ENCODE measurements at regions not wholly inside any gene's neighbourhood (a gene's known extent, or its start where the extent isn't known, plus 50 kb on each side); places are given as distances from the start of the nearest gene placed in this dataset.

DNA sequence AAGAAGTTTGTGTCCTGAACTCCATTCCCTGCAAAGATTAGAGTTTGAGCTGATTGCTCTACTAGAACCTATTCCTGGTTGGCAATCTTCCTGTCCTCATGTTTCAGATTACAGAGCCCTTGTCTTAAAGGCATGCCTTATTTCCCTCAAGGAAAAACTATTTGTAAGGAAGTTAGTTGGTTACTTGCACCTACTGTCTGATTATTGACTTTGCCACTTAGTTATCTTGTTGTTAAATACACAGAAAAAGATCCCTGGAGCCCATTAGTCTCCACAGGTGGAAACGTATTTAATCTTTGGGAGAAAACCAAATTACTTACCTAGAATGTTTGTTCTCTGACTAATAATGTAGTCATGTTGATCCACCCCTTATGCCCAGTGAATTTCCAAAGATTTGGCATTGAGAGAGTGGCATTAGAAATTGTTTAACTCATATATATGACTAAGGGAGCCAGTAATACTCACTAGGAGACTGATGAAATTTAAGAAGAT lies 132.3 kb upstream of the ELL2 start (continued):
- no peak for TF ChIP-seq REST (IDR thresholded peaks at IDR 0.05; ENCODE audit: low read depth)
- no peak for TF ChIP-seq YY1 (IDR thresholded peaks at IDR 0.05; ENCODE audit: extremely low read depth, insufficient replicate concordance, low read depth, low read length)
- peak; percentile 58; the same call in 1 of the 2 replicates for TF ChIP-seq CBX3 (IDR thresholded peaks at IDR 0.05; ENCODE audit: low read depth)
- TF ChIP-seq, protein P1, sequence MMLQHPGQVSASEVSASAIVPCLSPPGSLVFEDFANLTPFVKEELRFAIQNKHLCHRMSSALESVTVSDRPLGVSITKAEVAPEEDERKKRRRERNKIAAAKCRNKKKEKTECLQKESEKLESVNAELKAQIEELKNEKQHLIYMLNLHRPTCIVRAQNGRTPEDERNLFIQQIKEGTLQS (IDR thresholded peaks at IDR 0.05), result no peak
- no peak for TF ChIP-seq POLR2A (IDR thresholded peaks at IDR 0.05; ENCODE audit: borderline replicate concordance, extremely low read depth, insufficient read depth, insufficient read length)
- TF ChIP-seq, protein P2, sequence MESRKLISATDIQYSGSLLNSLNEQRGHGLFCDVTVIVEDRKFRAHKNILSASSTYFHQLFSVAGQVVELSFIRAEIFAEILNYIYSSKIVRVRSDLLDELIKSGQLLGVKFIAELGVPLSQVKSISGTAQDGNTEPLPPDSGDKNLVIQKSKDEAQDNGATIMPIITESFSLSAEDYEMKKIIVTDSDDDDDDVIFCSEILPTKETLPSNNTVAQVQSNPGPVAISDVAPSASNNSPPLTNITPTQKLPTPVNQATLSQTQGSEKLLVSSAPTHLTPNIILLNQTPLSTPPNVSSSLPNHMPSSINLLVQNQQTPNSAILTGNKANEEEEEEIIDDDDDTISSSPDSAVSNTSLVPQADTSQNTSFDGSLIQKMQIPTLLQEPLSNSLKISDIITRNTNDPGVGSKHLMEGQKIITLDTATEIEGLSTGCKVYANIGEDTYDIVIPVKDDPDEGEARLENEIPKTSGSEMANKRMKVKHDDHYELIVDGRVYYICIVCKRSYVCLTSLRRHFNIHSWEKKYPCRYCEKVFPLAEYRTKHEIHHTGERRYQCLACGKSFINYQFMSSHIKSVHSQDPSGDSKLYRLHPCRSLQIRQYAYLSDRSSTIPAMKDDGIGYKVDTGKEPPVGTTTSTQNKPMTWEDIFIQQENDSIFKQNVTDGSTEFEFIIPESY (IDR thresholded peaks at IDR 0.05; ENCODE audit: extremely low read depth, insufficient replicate concordance, low read length), result no peak
- TF ChIP-seq CEBPB (IDR thresholded peaks at IDR 0.05; ENCODE audit: low read depth), result peak; percentile 68

DNA sequence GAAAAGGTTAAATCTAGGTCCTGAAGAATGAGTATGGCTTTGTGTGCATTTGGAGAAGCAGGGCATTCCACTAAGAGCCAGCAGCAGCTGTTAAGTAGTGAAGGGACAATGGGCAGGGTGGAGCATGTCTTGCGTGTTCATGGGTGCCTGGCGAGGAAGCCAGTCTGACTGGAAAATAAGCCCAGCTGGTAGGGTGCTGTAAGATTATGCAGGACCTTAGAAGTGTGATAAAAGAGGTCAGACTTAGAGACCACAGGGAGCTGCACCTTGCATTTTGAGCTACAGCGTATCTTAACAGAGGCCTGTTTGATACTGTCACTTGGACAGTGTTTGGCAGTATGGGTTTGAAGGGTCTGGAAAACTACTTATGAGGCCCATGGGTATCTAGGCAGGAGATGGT lies 131.7 kb upstream of the ELL2 start:
- H3K9me2 ChIP-seq (ENCODE audit: insufficient read depth), result no peaks in the 10 kb centered on the region
- no peaks in the 10 kb centered on the region for H3K27me3 ChIP-seq (ENCODE audit: insufficient read depth, low read length)
- peak overlapping the region; percentile 65; the same call in 1 of the 2 replicates for H3K4me2 ChIP-seq (ENCODE audit: low read length)
- H3K79me2 ChIP-seq (ENCODE audit: insufficient read depth, low read length), result no peaks in the 10 kb centered on the region
- H3K9ac ChIP-seq (ENCODE audit: low read length), result no peak overlapping the region
- DNase-seq (ENCODE audit: low read depth, low spot score) (no peak), ATAC-seq (peak; percentile 25; the same call in 1 of the 2 replicates)
- H3K27ac ChIP-seq (ENCODE audit: low read depth, low read length), result peak overlapping the region; percentile 1; the same call in 1 of the 2 replicates
- CTCF ChIA-PET, result no interaction called here
- no TSS peak for BruUV-seq (replicated peaks)
- no peaks in the 10 kb centered on the region for H3K36me3 ChIP-seq (ENCODE audit: control insufficient read depth in 1 of 2, insufficient read depth in 2 of 2, low read length in 2 of 2)
- no peaks in the 10 kb centered on the region for H4K20me1 ChIP-seq (ENCODE audit: insufficient read depth)
- H2AFZ ChIP-seq (ENCODE audit: low read depth, low read length, poor library complexity, severe bottlenecking), result no peak overlapping the region
- intact Hi-C loops (cut with micrococcal nuclease), result no loop called here
- POLR2A ChIA-PET, result interaction anchor here (0.9 to 1.7 kb wide), 2 partner anchors 15 to 25 kb away, joined by 3 to 8 read pairs; no protein-coding TSS in a partner anchor
- H3K4me3 ChIP-seq (replicated peaks in 1 of 2; ENCODE audit: low read depth in 1 of 2, low read length in 2 of 2), result no peak overlapping the region
- RAD21 ChIA-PET (ENCODE audit: low non-redundant PET in 1 of 2, low total read pairs in 2 of 2, uncharacterized antibody in 2 of 2, unreplicated experiment in 2 of 2), result no interaction called here
- no peaks in the 10 kb centered on the region for H3K9me3 ChIP-seq (ENCODE audit: control insufficient read depth in 1 of 2, insufficient read depth in 1 of 2, low read depth in 1 of 2, low read length in 2 of 2)
- H3K4me1 ChIP-seq (ENCODE audit: control insufficient read depth in 1 of 2, insufficient read depth in 2 of 2, low read length in 2 of 2), result peaks cover 5 to 22% of the 10 kb centered on the region in 2 experiments; a peak in 3 of 4 replicates
- TF ChIP-seq SRF (IDR thresholded peaks at IDR 0.05; ENCODE audit: low read depth) (no peak), ZFX (IDR thresholded peaks at IDR 0.05) (no peak), REST (IDR thresholded peaks at IDR 0.05; ENCODE audit: low read depth) (no peak), TCF7L2 (IDR thresholded peaks at IDR 0.05; ENCODE audit: borderline replicate concordance, extremely low read depth, insufficient read depth, insufficient read length) (no peak)
- TF ChIP-seq, protein P3, sequence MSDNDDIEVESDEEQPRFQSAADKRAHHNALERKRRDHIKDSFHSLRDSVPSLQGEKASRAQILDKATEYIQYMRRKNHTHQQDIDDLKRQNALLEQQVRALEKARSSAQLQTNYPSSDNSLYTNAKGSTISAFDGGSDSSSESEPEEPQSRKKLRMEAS (IDR thresholded peaks at IDR 0.05), result no peak; the same call in 1 of the 2 replicates
- TF ChIP-seq, protein P1 (IDR thresholded peaks at IDR 0.05), result no peak

Data from HCT116 (cell line).